Sigmoid colon (tissue), 3 donors: ENCODE measurements at regions not wholly inside any gene's neighbourhood (a gene's known extent, or its start where the extent isn't known, plus 50 kb on each side); places are given as distances from the start of the nearest gene placed in this dataset.
"Not testable (repeated sequence)": the region's sequence is repeated elsewhere in the genome, so short reads cannot be mapped to it uniquely, and the experiment has no call there.

Experiments used
- POLR2A ChIP-seq, 2 donors: fragments of 450-650 bp; IDR thresholded peaks; one replicate each; pipeline ENCODE4 v1.6.1; 2016; ENCODE audit warnings: antibody characterized with exemption in 2 of 2, mild to moderate bottlenecking in 2 of 2, moderate library complexity in 2 of 2
- TF ChIP-seq, protein P1 (sequence below), 4 experiments: fragments of 450-650 bp in 3 of 4; fragments of 200-600 bp in 1 of 4; IDR thresholded peaks; one replicate each; pipeline ENCODE4 v1.5.1; 2016 to 2019; ENCODE audit warnings: antibody characterized with exemption in 4 of 4, mild to moderate bottlenecking in 3 of 4, moderate library complexity in 2 of 4

DNA sequence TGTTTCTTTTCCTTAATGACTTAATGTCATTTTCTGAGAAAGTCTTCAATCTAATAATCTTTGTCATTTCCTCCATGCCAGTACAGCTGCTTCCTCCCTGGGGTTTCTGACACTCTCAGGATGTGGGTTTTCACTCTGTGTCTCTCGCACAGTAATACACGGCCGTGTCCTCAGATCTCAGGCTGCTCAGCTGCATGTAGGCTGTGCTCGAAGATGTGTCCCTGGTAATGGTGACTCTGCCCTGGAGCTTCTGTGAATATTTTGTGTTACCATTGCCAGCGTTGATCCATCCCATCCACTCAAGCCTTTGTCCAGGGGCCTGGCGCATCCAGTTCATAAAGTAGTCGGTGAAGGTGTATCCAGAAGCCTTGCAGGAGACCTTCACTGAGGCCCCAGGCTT lies 97.6 kb downstream of the OR4M2 start:
- not testable (repeated sequence) for TF ChIP-seq POLR2A (IDR thresholded peaks at IDR 0.05)
- TF ChIP-seq, protein P1, sequence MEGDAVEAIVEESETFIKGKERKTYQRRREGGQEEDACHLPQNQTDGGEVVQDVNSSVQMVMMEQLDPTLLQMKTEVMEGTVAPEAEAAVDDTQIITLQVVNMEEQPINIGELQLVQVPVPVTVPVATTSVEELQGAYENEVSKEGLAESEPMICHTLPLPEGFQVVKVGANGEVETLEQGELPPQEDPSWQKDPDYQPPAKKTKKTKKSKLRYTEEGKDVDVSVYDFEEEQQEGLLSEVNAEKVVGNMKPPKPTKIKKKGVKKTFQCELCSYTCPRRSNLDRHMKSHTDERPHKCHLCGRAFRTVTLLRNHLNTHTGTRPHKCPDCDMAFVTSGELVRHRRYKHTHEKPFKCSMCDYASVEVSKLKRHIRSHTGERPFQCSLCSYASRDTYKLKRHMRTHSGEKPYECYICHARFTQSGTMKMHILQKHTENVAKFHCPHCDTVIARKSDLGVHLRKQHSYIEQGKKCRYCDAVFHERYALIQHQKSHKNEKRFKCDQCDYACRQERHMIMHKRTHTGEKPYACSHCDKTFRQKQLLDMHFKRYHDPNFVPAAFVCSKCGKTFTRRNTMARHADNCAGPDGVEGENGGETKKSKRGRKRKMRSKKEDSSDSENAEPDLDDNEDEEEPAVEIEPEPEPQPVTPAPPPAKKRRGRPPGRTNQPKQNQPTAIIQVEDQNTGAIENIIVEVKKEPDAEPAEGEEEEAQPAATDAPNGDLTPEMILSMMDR (IDR thresholded peaks at IDR 0.05): not testable (repeated sequence)
